HepG2 (cell line): ENCODE measurements at regions not wholly inside any gene's neighbourhood (a gene's known extent, or its start where the extent isn't known, plus 50 kb on each side); places are given as distances from the start of the nearest gene placed in this dataset.

Experiments used
- ATAC-seq: fragments of 200-7000 bp; cut with Tn5 transposase; 3 replicates; pipeline ENCODE4 v1.9.1; 2020; ENCODE audit warnings: mild to moderate bottlenecking, moderate library complexity
- BruUV-seq: library from RNA; stranded (reverse); fragments of 400-500 nt; replicated peaks from 2 replicates; lab custom pipeline; 2021; lab: Mats Ljungman, UMichigan
- CTCF ChIA-PET: fragments of 300-600 bp; formaldehyde crosslinking; extraction: SDS; loops from one replicate; lab custom pipeline; 2021; ENCODE audit warnings: low total read pairs, inconsistent platforms, low intra/inter-chr PET ratio; lab: Yijun Ruan, JAX
- POLR2A ChIA-PET: fragments of 350-600 bp; sonication (Branson Sonifier 250); formaldehyde crosslinking; loops from one replicate; lab custom pipeline; 2020; ENCODE audit warnings: antibody characterized with exemption, inconsistent platforms; lab: Yijun Ruan, JAX
- DNase-seq: peaks from one replicate; pipeline ENCODE4 v3.0.0-alpha.2; 2015; ENCODE audit warnings: low spot score
- FAIRE-seq: peaks from 3 replicates; lab custom pipeline; 2011; peaks lifted over from hg19 to GRCh38; lab: Jason Lieb, UNC
- H2AFZ ChIP-seq: one replicate; pipeline ENCODE4 v1.6.1; 2011; ENCODE audit warnings: low read length, inconsistent platforms
- H3K27ac ChIP-seq: fragments of 300-600 bp; 3 replicates; pipeline ENCODE4 v1.8.0; 2011; ENCODE audit warnings: mixed run types, mild to moderate bottlenecking, mixed read lengths, low read length, inconsistent platforms; ENCODE audit not compliant: insufficient read depth; ENCODE audit errors: extremely low read length
- H3K27me3 ChIP-seq, 2 experiments: fragments of 200-600 bp in 1 of 2; 2 replicates in 1 of 2; 3 replicates in 1 of 2; pipeline versions ENCODE4 v1.6.0 to v1.8.0; 2011; ENCODE audit warnings: low read length in 2 of 2, mild to moderate bottlenecking in 2 of 2, moderate library complexity in 2 of 2, inconsistent platforms in 1 of 2; ENCODE audit not compliant: insufficient read depth in 2 of 2, control insufficient read depth in 1 of 2
- H3K36me3 ChIP-seq, 2 experiments: fragments of 200-600 bp in 1 of 2; replicated peaks in 1 of 2; 2 replicates in 1 of 2; 3 replicates in 1 of 2; pipeline versions ENCODE4 v1.5.1 to v1.8.0; 2011; ENCODE audit warnings: low read length in 2 of 2, inconsistent platforms in 1 of 2; ENCODE audit not compliant: insufficient read depth in 2 of 2, control insufficient read depth in 1 of 2
- H3K4me1 ChIP-seq: 2 replicates; pipeline ENCODE4 v1.5.1; 2012; ENCODE audit warnings: low read length, inconsistent platforms; ENCODE audit not compliant: insufficient read depth
- H3K4me2 ChIP-seq: 2 replicates; pipeline ENCODE4 v1.6.0; 2011; ENCODE audit warnings: low read depth, low read length, inconsistent platforms
- H3K4me3 ChIP-seq, 3 experiments: fragments of 200-600 bp in 1 of 3; sonication (generic), shearing (Covaris generic) in 1 of 3; replicated peaks in 1 of 3; 2 replicates each; pipeline ENCODE4 v1.5.1; 2011 to 2016; ENCODE audit warnings: low read length in 3 of 3, inconsistent platforms in 2 of 3, low read depth in 2 of 3, mild to moderate bottlenecking in 2 of 3, control low read depth in 1 of 3, mixed read lengths in 1 of 3; ENCODE audit not compliant: insufficient read depth in 1 of 3
- H3K79me2 ChIP-seq: one replicate; pipeline ENCODE4 v1.6.1; 2011; ENCODE audit warnings: low read length, inconsistent platforms; ENCODE audit not compliant: insufficient read depth
- H3K9ac ChIP-seq: 2 replicates; pipeline ENCODE4 v1.6.0; 2011; ENCODE audit warnings: mild to moderate bottlenecking, low read depth, low read length, inconsistent platforms; ENCODE audit not compliant: insufficient read depth
- H3K9me3 ChIP-seq: 2 replicates; pipeline ENCODE4 v1.5.1; 2012; ENCODE audit warnings: mild to moderate bottlenecking, low read length
- H4K20me1 ChIP-seq: 2 replicates; pipeline ENCODE4 v1.6.0; 2011; ENCODE audit warnings: inconsistent platforms, mild to moderate bottlenecking, low read length, moderate library complexity; ENCODE audit not compliant: insufficient read depth
- BRCA1 ChIP-seq: sonication (generic); formaldehyde crosslinking; IDR thresholded peaks from 2 replicates; pipeline ENCODE4 v1.4.0; 2020; ENCODE audit warnings: missing genetic modification reagents
- ELF3 ChIP-seq: IDR thresholded peaks from 2 replicates; pipeline ENCODE4 v1.6.1; 2016; ENCODE audit warnings: missing genetic modification reagents, missing compliant biosample characterization
- JDP2 ChIP-seq: sonication (generic); formaldehyde crosslinking; IDR thresholded peaks from 2 replicates; pipeline ENCODE4 v1.8.1; 2022; ENCODE audit warnings: missing genetic modification reagents, borderline replicate concordance
- KMT2B ChIP-seq: IDR thresholded peaks from 2 replicates; pipeline ENCODE4 v1.6.1; 2016; ENCODE audit warnings: missing genetic modification reagents, missing compliant biosample characterization
- NFE2 ChIP-seq: sonication (generic); formaldehyde crosslinking; IDR thresholded peaks from 2 replicates; pipeline ENCODE4 v1.4.0; 2020; ENCODE audit warnings: missing genetic modification reagents
- RFX1 ChIP-seq: fragments of 450-650 bp; IDR thresholded peaks from 2 replicates; pipeline ENCODE4 v1.6.1; 2017
- SALL2 ChIP-seq: sonication (generic); formaldehyde crosslinking; IDR thresholded peaks from 2 replicates; pipeline ENCODE4 v1.8.1; 2023; ENCODE audit warnings: mild to moderate bottlenecking, missing genetic modification reagents, inconsistent platforms
- ZKSCAN1 ChIP-seq: fragments of 150-350 bp; IDR thresholded peaks from 2 replicates; pipeline ENCODE4 v1.6.1; 2014; ENCODE audit warnings: low read length
- ZNF766 ChIP-seq: sonication (generic); formaldehyde crosslinking; IDR thresholded peaks from 2 replicates; pipeline ENCODE4 v1.5.0; 2020; ENCODE audit warnings: missing genetic modification reagents, borderline replicate concordance
- ZNF792 ChIP-seq: IDR thresholded peaks from 2 replicates; pipeline ENCODE4 v1.6.1; 2016
- WGBS: methylation state at CpG from one replicate; pipeline ENCODE4 v1.1.6; 2017; ENCODE audit warnings: low lambda C conversion rate; 5-methylcytosine and 5-hydroxymethylcytosine counted together
- in situ Hi-C: cut with HindIII; loops from 2 replicates; pipeline ENCODE4 v1.10.0; 2017; ENCODE audit warnings: low pct_unique_long_range_greater_than_20kb; ENCODE audit not compliant: extremely low pct_ligation_motif_present
- intact Hi-C: fragments of 100-400 bp; cut with micrococcal nuclease; formaldehyde crosslinking; loops from one replicate; pipeline ENCODE4 v1.10.0; 2022; ENCODE audit not compliant: unreplicated experiment
- TF ChIP-seq, protein P1 (sequence below): sonication (generic); formaldehyde crosslinking; IDR thresholded peaks from 2 replicates; pipeline ENCODE4 v1.4.0; 2020; ENCODE audit warnings: missing genetic modification reagents, mild to moderate bottlenecking, borderline replicate concordance

DNA sequence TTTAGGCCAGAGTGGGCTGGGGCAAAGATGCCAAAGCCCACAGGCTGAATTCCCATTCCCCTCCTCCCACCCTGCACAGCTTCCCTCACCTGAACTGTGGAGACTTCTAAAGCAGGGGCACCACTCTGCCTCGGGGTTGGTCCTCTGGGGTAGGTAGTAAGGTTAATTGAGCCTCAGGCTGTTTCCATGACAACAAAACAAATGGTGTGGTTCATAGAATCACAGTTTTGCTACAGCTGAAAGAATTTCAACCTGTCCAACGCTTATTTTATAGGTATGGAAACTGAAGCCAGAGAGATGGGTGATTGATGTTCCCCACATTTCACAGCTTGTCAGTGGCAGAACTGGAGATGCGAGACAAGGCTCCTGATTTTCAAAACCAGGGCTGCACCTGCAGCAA is 109.5 kb downstream of the SNX19 start:
- no peak for DNase-seq
- no peak for ATAC-seq
- in situ Hi-C loops (no loop called here), intact Hi-C loops (no loop called here)
- WGBS: 22% methylated on average over 3 of the region's 3 CpGs
- Histone ChIP-seq H3K4me3 (no peak overlapping the region), H3K27ac (no peak overlapping the region), H4K20me1 (no peaks in the 10 kb centered on the region), H3K36me3 (no peaks in the 10 kb centered on the region), H2AFZ (no peak overlapping the region), H3K9me3 (no peaks in the 10 kb centered on the region), H3K79me2 (no peaks in the 10 kb centered on the region), H3K9ac (no peak overlapping the region), H3K4me2 (no peak overlapping the region), H3K27me3 (no peaks in the 10 kb centered on the region), H3K4me1 (no peaks in the 10 kb centered on the region)
- ChIA-PET POLR2A (no interaction called here), CTCF (no interaction called here)
- TF ChIP-seq RFX1: peak; percentile 33; the same call in 1 of the 2 replicates
- TF ChIP-seq ZKSCAN1: no peak
- TF ChIP-seq ZNF766 (CRISPR knock-in tag): no peak
- no peak for FAIRE-seq
- no TSS peak for BruUV-seq

DNA sequence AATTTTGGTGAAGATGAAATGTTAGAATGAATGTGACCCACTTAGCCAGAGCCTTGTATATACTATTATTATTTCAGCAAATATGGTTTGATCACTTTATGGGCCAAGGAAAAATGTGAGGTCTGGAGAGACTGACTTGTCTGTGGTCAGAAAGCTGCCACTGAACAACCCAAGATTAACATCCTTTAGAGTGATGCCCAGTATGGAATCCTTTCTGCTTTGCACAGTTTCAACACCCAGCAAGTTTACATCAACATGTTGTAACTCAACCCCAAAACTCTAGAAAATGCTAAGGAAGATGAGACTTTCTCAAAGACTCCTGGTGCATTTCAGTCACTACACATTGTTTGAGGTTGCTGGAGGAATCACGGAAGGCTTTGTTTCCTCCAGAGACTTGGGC is 107.7 kb downstream of the SNX19 start:
- Histone ChIP-seq H3K36me3 (no peaks in the 10 kb centered on the region), H4K20me1 (no peaks in the 10 kb centered on the region), H2AFZ (no peak overlapping the region), H3K9ac (no peak overlapping the region), H3K4me3 (no peak overlapping the region), H3K4me1 (no peaks in the 10 kb centered on the region), H3K4me2 (no peak overlapping the region), H3K9me3 (no peaks in the 10 kb centered on the region), H3K27ac (no peak overlapping the region), H3K27me3 (peaks cover 0 to 2% of the 10 kb centered on the region in 2 experiments; a peak in 1 of 5 replicates)
- FAIRE-seq (no peak), ATAC-seq (no peak), DNase-seq (no peak)
- in situ Hi-C loops: no loop called here
- no TSS peak for BruUV-seq
- POLR2A ChIA-PET: no interaction called here
- intact Hi-C loops: no loop called here
- CTCF ChIA-PET: no interaction called here
- 30% methylated on average over 1 of the region's 1 CpG for WGBS
- no peak for TF ChIP-seq ELF3 (CRISPR knock-in tag)
- no peak for TF ChIP-seq ZNF792 (CRISPR knock-in tag)
- no peak for TF ChIP-seq NFE2 (CRISPR knock-in tag)
- no peak for TF ChIP-seq SALL2 (CRISPR knock-in tag)
- no peak for TF ChIP-seq KMT2B
- no peak for TF ChIP-seq JDP2
- TF ChIP-seq, protein P1, sequence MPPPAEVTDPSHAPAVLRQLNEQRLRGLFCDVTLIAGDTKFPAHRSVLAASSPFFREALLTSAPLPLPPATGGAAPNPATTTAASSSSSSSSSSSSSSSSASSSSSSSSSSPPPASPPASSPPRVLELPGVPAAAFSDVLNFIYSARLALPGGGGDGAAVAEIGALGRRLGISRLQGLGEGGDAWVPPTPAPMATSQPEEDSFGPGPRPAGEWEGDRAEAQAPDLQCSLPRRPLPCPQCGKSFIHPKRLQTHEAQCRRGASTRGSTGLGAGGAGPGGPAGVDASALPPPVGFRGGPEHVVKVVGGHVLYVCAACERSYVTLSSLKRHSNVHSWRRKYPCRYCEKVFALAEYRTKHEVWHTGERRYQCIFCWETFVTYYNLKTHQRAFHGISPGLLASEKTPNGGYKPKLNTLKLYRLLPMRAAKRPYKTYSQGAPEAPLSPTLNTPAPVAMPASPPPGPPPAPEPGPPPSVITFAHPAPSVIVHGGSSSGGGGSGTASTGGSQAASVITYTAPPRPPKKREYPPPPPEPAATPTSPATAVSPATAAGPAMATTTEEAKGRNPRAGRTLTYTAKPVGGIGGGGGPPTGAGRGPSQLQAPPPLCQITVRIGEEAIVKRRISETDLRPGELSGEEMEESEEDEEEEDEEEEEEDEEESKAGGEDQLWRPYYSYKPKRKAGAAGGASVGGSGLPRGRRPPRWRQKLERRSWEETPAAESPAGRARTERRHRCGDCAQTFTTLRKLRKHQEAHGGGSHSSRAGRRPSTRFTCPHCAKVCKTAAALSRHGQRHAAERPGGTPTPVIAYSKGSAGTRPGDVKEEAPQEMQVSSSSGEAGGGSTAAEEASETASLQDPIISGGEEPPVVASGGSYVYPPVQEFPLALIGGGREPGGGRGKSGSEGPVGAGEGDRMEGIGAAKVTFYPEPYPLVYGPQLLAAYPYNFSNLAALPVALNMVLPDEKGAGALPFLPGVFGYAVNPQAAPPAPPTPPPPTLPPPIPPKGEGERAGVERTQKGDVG (CRISPR knock-in tag): no peak
- TF ChIP-seq BRCA1: no peak
- TF ChIP-seq, all 625 proteins: peak for 0
- H3K79me2 ChIP-seq: no peaks in the 10 kb centered on the region
